SH-SY5Y (cell line): ENCODE measurements at regions not wholly inside any gene's neighbourhood (a gene's known extent, or its start where the extent isn't known, plus 50 kb on each side); places are given as distances from the start of the nearest gene placed in this dataset.

Experiments
- GATA2 ChIP-seq: IDR thresholded peaks from 2 replicates; pipeline ENCODE4 v1.6.1; 2011; ENCODE audit warnings: mild to moderate bottlenecking, low read depth, low read length
- GATA3 ChIP-seq: IDR thresholded peaks from 2 replicates; pipeline ENCODE4 v1.6.1; 2011; ENCODE audit warnings: low read depth, mild to moderate bottlenecking, low read length, moderate library complexity

DNA sequence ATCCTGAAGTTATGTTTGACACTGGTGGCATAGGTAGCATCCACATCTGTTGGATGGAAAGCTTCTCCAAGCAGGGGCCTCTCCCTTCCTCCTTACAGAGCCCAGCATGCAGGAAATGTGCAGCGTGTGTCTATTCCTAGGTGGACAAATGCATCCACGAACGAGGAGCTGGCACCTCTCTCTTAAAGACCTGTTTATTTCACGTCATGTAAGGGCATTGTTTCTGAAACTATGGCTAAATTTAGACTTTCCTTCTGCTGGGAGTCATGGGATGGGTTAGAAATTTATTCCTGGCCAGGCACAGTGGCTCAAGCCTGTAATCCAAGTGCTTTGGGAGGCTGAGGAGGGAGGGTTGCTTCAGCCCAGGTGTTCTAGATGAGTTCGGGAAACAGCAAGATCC, 208.4 kb upstream of the SVIL start:
- TF ChIP-seq GATA3 (no peak), GATA2 (no peak)

DNA sequence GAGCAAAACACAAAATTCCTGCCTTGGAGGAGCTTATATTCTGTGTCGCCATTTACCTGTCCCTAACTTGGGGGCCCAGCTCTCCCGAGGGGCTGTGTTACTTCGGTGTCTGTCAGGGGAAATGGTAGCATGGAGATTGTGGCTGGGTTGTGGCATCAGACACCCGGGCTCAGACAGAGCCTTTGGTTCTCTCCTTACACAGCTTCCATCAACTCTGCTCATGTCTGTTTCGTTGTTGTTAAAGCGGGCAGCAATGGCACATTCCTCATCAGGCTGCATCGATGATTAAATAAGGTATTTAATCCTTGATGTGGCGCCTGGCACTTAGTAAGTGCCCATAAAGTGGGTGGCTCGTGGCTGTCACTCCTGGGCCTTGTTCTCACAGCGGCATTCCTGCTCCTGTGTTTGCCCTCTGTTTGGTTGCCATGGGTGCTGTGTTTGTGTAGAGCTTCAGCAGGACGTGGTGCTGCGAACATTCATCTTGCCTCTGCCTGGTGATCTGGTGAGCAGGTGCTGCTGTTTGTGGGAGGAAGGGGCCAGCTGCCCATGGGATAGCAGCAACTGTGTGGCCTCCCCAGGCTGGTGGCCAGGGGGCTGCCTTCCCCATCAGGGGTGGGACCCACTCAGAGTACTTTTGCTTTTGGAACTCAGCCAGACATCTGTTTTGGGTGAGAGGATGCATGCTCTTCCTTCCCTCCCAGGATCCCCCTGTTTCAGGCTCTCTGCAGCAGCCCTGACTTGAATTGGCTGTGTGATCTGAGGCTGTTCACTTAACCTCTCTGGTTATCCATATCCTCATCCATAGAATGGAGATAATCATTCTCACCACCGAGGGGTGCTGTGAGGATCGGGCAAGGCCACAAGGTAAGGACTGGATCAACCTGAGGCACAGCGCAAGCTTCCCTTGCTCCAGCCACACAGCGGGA, 207.2 kb upstream of the SVIL start:
- TF ChIP-seq GATA2 (peak; percentile 15; the same call in 1 of the 2 replicates), GATA3 (no peak)

DNA sequence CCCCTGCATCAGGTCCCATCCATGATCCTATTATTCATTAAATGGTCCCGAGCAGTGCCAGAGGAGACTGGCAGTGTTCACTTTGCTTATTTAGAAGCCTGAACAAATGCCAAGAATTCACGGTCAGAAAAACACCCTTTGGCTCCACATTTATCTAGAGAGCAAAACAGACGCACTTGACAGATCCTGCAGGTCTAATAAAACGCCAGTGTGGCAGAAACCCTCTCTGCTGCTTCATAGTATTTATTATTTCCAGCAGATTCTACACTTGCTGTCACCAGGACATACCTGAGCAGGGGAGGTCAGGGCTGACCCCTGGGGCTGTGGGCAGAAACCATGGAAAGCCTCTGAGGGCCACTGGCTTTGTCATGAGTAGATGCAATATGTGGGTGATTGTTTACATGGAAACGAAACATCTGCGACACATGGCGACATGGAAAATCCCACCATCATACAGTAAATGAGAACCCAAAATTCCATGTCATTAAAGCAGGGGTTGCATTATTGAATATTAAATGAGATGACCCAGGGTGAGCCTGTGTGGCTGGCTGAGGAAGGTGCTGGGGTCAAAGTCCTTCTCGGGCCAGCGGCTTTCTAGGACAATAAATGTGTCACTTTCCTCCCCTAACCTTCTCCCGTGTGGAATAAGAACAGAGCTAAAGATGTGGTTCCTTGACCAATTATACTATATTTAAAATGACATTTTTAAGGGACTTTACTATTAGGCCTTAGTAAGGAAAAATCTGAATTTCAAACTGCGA, 205.9 kb upstream of the SVIL start:
- TF ChIP-seq GATA2: peak; percentile 47; the same call in 1 of the 2 replicates
- no peak for TF ChIP-seq GATA3

DNA sequence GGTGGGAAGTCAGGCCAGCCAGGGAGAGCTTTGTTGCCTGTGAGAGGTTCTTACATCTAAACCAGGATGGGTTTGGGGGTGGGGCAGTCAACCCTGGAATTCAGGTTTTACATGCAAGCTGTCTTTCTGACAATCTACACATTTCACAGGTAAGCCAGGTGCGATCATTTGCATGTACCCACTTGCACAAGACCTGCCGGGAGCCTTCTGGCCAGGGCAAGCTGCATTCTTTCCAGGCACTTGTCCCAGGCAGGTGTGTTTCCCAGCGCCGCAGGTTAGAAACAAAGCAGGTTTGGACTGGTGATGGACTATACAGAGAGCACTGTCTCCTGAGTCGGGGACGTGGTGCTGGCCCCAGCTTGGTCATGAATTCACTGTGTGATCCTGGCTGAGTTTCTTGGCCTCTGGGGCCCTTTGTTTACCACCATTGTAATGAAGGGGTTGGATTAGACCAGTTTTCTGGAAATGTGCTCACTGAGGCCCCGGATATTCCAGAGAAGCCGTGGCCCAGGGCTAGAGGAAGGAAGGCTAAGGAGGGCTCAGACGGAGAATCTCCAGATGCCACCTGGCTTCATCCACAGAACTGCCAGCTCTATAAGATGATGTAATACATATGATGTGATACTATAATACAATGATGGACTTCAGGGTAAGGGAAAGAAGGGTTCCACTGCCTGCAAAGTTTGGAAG, 205.2 kb upstream of the SVIL start:
- TF ChIP-seq GATA3 (no peak), GATA2 (no peak)

DNA sequence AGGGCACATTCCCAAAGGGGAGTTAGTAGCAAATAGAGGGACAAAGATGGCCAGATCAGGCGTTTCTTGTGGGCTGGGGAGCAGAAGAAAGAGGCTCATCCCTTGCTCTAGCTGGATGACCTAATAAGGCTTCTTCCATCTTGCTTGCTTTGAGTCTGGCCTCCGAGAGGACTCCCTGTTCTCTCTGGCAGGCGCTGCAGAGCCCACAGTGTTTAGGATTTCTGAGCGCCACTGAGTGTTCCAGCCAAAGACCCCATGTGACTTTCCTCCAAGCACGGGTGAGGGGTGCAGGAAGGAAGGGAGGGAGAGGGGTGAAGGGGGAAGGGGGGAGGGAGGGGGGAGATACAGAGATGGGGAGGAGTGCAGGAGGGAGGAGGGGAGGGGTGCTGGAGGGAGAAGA, 203.8 kb upstream of the SVIL start:
- TF ChIP-seq GATA2 (no peak), GATA3 (no peak)

DNA sequence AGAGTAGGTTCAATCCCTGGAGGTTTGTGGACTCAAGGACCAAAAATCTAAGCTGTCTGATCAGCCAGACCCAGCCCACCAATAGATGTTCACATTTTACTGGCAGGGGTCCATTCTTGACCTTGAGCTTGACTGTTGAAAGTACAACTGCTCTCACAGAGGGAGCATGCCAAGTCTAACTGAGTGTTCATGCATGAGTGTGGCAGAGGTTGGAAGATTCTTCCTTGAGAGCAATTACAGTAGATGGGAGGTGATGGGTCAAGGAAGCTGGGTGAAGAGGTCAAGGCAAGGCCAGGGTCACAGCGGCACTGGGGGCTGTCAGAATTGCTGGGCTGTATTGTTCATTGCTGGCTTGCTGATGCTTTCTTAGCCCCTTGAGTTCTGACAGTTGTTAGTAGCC, 202.8 kb upstream of the SVIL start:
- TF ChIP-seq GATA3: no peak
- no peak for TF ChIP-seq GATA2

DNA sequence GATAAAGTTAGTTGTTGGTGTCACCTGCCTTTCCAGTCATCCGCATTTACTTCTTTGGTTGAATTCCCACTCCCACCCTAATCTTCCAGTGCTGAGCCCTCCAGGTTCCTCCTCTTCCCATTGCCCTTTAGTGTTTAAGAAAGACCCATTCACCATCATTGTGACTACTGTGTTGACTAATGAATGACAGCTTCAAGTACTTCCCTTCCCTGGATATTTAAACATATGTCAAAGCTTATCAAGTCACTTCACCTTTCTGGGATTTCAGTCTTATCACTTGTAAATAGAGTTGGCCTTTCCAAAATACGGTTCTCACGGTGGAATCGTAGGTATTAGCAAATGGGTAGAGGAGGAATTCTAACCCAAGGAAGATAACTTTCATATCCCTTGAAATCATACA, 201.6 kb upstream of the SVIL start:
- TF ChIP-seq GATA2: no peak
- TF ChIP-seq GATA3: no peak

DNA sequence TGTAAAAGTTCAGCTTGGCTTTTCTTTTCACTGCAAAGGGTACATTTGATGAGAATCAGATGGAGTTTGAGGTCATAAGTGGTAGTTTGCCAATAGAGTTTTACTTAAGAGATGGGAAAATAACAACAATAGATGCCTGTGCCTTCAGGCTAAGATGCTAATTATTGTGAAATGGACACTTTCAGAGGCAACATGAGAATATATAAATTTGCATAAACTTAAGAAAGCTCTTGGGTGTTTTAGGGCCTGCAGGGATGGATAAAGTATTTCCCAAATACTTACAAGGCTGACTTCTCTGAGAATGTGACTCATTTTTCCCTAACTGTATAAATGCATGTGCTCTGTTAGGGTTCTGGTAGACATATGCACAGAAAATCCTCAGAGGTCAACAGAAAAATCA, 200.3 kb upstream of the SVIL start:
- TF ChIP-seq GATA2 (no peak), GATA3 (no peak)

DNA sequence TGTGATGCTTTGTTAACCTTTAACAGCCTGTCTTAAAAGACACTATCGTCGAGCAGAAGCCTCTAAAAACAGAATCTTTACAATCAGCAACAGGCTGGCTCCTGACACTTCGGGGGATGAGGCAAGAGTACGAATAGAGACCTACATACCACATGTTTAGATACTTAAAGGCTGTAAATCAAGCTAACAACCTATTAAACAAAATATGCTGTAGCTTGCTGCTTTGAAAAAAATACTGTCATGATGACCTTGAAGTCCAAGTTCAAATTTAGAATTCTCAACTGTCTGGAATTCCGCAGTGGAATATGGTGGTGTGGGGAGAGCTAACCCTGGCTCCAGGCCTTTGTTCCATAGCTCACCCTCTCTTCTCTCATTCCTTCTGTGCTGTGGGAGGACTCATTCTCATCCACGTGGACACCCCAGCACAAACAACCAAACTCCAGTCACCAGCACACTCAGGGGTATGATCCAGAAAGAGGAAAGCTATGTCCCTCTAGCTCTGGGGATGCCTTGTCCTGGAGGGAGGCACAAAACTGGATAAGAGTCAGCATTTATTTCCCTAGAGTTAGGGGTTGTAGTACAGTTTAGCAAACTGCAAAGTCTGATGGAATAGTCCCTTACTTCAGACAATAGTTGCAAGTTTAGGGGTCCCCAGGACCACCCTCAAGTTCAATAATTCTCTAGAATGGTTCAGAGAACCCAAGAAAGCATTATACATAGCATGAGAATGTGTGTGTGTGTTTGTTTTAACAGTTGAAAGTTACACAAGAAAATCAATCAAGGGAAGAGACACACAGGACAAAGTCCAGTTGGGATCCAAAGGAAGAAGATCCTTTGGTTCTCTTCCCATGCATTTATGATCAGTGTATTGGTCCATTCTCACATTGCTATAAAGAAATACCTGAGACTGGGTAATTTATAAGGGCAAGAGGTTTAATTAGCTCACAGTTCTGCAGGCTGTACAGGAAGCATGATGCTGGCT, 196.1 kb upstream of the SVIL start:
- no peak for TF ChIP-seq GATA3
- TF ChIP-seq GATA2: no peak

DNA sequence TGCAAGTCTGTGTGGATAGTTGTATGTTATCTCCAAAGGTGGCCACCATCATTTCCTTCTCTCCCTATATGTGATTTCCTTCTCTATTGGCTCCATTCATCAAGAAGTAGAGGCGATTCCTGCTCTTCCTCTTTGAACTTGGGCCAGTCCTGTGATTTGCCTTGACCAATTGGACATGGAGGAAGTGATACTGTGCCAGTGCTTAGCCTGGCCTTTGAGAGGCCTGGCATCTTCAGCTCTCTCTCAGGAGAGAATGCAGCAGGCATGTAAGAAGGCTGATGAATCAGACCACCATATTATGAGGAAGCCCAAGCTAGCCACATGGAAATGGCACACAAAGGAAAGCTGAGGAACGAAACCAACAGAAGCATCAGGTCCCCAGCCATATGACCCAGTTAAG, 195.0 kb upstream of the SVIL start:
- TF ChIP-seq GATA3 (no peak), GATA2 (no peak)

DNA sequence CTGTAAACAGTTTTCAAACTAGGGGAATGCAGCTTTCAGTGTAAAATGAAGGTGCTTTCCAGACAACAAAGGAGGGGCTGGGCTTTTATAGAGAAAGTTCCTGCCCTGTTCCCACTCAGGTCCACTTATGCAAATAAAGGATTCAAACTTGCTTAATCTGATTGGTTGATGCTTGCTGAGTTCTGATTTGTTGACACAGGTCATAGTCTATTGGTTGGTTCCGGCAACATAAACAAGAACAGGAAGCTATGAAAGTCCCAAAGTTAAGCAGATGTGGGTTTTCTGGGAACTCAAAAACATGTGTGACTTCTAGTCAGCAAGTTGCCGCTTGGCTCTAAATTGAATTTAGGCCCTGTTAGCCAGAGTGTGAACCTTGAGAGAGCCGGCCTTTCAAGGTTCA, 194.2 kb upstream of the SVIL start:
- TF ChIP-seq GATA2 (no peak), GATA3 (no peak)

DNA sequence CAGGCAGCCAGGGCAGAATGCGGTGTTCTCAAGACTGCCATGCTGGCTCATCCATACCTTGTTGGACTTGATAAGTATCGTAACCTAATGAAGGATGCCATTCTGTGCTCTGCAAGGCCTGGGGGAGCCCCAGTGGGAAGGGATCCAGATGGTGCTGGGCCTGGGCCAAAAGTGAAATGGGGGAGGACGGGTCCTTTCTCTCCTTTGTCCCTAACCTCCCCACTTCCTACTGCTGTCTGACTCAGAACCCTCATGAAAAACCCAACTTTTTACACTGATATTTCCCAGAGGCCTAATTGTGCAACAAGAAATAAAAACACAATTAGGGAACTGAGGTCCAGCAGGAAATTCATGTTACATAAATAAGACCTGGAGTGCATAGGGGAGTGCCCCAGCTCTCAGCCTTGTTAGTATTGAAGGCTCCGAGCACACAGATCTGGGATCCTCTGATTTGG, 193.7 kb upstream of the SVIL start:
- no peak for TF ChIP-seq GATA2
- no peak for TF ChIP-seq GATA3

DNA sequence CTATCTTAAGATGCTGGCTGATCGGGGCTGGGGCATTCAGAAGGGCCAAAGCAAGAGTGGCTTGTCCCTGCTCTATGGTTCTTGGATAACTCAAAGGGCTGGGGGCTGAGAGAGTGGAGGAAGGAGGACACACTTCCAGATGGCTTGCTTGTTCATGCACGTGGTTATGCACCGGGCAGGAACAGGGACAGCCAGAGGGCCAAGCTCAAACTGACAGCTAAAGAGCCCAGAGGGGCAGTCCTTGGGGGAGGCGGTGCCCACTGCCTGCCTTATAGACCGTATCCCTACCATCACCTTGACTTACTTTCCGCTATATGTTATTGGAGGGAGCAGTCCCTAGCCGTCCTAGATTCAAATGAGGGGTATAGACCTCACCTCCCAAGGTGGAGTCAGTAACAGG, 192.7 kb upstream of the SVIL start:
- no peak for TF ChIP-seq GATA2
- no peak for TF ChIP-seq GATA3
